NB4 (cell line): ENCODE measurements at regions not wholly inside any gene's neighbourhood (a gene's known extent, or its start where the extent isn't known, plus 50 kb on each side); places are given as distances from the start of the nearest gene placed in this dataset.

Experiments
- DNase-seq: peaks from one replicate; pipeline ENCODE4 v3.0.0; 2010; ENCODE audit warnings: low read depth
- H3K4me3 ChIP-seq: one replicate; pipeline ENCODE4 v1.5.1; 2011; ENCODE audit warnings: mild to moderate bottlenecking, low read depth, low read length, moderate library complexity
- CTCF ChIP-seq: IDR thresholded peaks from one replicate; pipeline ENCODE4 v1.5.1; 2012; ENCODE audit warnings: low read depth, low read length
- MAX ChIP-seq: IDR thresholded peaks from 2 replicates; pipeline ENCODE4 v1.6.1; 2011; ENCODE audit warnings: low read depth, low read length
- MYC ChIP-seq: IDR thresholded peaks from 2 replicates; pipeline ENCODE4 v1.6.1; 2011; ENCODE audit warnings: low read depth, low read length
- POLR2A ChIP-seq: IDR thresholded peaks from 2 replicates; pipeline ENCODE4 v1.6.1; 2011; ENCODE audit warnings: mild to moderate bottlenecking; ENCODE audit not compliant: insufficient read length; ENCODE audit errors: extremely low read depth

GRCh38 chr2:215218587-215219577, 80.5 kb upstream of the ABCA12 start:
- no peak for DNase-seq
- TF ChIP-seq CTCF (no peak), MAX (no peak), MYC (no peak), POLR2A (no peak)
- H3K4me3 ChIP-seq, result no peak overlapping the region

- no peak for TF ChIP-seq MAX
- no peak for TF ChIP-seq POLR2A
- no peak for TF ChIP-seq MYC
- TF ChIP-seq CTCF, result no peak
- DNase-seq, result no peak
- H3K4me3 ChIP-seq, result no peak overlapping the region
Observed at GRCh38 chr2:215216806-215217205, 78.4 kb upstream of the ABCA12 start.

GRCh38 chr2:215215637-215216036, 77.2 kb upstream of the ABCA12 start:
- no peak for DNase-seq
- no peak overlapping the region for H3K4me3 ChIP-seq
- no peak for TF ChIP-seq POLR2A
- TF ChIP-seq MAX, result no peak
- TF ChIP-seq CTCF, result no peak
- no peak for TF ChIP-seq MYC

- TF ChIP-seq CTCF, result no peak
- no peak for TF ChIP-seq MAX
- no peak for TF ChIP-seq MYC
- no peak for TF ChIP-seq POLR2A
- no peak overlapping the region for H3K4me3 ChIP-seq
- DNase-seq, result no peak
Observed at GRCh38 chr2:215210082-215210481, 71.7 kb upstream of the ABCA12 start.

- no peak for DNase-seq
- TF ChIP-seq CTCF, result no peak
- TF ChIP-seq POLR2A, result no peak
- TF ChIP-seq MAX, result no peak
- no peak for TF ChIP-seq MYC
- no peak overlapping the region for H3K4me3 ChIP-seq
Observed at GRCh38 chr2:215207791-215208367, 69.5 kb upstream of the ABCA12 start.
